WI38 (cell line): ENCODE measurements at regions not wholly inside any gene's neighbourhood (a gene's known extent, or its start where the extent isn't known, plus 50 kb on each side); places are given as distances from the start of the nearest gene placed in this dataset.

ENCODE experiments used
- H3K4me3 ChIP-seq: 2 replicates; pipeline ENCODE4 v1.5.1; 2011; ENCODE audit warnings: low read depth, mild to moderate bottlenecking, control low read depth, low read length
- TF ChIP-seq, protein P1 (sequence below): IDR thresholded peaks from 2 replicates; pipeline ENCODE4 v1.5.1; 2012; ENCODE audit warnings: low read depth, mild to moderate bottlenecking, control low read depth, low read length

- TF ChIP-seq, protein P1, sequence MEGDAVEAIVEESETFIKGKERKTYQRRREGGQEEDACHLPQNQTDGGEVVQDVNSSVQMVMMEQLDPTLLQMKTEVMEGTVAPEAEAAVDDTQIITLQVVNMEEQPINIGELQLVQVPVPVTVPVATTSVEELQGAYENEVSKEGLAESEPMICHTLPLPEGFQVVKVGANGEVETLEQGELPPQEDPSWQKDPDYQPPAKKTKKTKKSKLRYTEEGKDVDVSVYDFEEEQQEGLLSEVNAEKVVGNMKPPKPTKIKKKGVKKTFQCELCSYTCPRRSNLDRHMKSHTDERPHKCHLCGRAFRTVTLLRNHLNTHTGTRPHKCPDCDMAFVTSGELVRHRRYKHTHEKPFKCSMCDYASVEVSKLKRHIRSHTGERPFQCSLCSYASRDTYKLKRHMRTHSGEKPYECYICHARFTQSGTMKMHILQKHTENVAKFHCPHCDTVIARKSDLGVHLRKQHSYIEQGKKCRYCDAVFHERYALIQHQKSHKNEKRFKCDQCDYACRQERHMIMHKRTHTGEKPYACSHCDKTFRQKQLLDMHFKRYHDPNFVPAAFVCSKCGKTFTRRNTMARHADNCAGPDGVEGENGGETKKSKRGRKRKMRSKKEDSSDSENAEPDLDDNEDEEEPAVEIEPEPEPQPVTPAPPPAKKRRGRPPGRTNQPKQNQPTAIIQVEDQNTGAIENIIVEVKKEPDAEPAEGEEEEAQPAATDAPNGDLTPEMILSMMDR, result no peak
- no peak overlapping the region for H3K4me3 ChIP-seq
These were observed 882.6 kb downstream of the LTN1 start for GRCh38 chr21:28110074-28110473.

DNA sequence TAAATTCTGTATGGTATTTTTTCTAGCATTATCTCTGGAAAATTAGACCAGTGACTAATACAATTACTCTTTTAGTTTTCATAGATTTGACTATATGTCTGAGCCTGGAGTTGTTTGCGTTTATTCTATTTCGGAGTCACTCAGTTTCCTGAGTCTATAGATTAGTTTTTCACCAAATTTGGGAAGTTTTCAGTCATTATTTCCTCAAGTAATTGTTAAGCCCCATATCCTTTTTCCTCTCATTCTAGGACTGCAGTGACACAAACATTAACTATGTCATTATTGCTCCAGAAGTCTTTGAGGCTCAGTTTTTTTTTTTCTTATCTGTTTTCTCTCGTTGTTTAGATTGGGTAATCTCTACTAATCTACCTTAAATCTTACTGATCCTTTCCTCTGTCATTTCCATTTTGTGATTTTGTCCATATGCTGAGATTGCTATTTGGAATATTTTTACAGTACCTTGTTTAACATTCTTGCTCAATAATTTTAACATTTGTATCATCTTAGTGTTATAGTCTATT is 886.2 kb downstream of the LTN1 start:
- TF ChIP-seq, protein P1, result no peak
- H3K4me3 ChIP-seq, result no peak overlapping the region

GRCh38 chr21:28104346-28104745 is 888.3 kb downstream of the LTN1 start:
- TF ChIP-seq, protein P1, result no peak

GRCh38 chr21:28100366-28100765 is 892.3 kb downstream of the LTN1 start:
- TF ChIP-seq, protein P1, result no peak
- no peak overlapping the region for H3K4me3 ChIP-seq

More at GRCh38 chr21:28104346-28104745, 888.3 kb downstream of the LTN1 start:
- H3K4me3 ChIP-seq, result no peak overlapping the region

DNA sequence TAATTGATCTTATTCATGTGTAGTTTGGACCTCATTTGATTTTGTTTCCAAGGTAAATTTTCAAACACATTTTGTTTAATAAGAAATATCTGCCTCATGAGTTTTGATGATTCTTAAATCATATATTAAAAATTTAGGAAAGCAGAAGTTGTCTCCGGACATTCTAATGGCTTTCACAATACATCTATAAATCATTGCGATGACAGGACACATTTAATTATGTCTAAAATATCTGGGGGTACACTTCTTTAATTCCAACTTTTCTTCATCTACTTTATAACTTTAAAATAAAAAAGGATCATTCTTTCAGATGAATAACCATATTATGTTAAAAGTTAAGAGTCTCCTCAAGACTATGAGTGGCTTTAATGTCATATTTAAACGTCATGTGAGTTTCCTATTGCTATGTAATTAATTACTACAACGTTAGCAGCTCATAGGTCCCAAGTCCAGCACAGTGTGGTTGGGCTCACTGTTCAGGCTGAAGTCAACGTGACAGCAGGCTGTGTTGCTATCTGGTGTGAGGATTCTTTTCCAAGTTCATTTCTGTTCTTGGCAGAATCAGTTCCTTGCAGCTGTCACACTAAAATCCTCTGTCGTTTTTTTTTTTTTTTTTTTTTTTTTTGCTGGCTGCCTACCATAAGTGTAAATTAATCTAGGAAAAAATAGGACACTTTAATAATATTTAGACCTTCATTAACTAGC is 893.5 kb downstream of the LTN1 start:
- TF ChIP-seq, protein P1, result no peak
- no peak overlapping the region for H3K4me3 ChIP-seq

GRCh38 chr21:28091466-28091865 is 901.2 kb downstream of the LTN1 start:
- TF ChIP-seq, protein P1, result no peak
- no peak overlapping the region for H3K4me3 ChIP-seq

DNA sequence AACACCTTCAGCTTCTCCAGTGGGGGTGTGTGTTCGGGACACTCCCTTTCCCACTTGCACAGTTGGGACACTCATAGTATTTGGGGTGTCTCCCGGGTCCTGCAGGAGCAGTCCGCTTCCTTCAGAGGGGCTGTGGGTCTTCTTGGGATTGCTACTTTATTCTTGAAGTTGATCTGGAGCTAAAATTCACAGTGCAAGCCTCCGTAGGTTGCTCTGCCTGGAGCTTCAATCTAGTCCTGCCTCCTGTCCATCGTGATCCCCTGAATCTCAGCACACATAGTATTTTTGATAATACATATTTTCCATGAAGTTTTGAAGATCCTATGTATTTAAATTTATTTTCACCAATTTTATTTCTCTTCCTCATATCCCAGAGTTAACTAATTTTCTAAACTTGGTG is 902.1 kb downstream of the LTN1 start:
- no peak overlapping the region for H3K4me3 ChIP-seq
- TF ChIP-seq, protein P1, result no peak
